ENCODE measurements at regions not wholly inside any gene's neighbourhood (a gene's known extent, or its start where the extent isn't known, plus 50 kb on each side); places are given as distances from the start of the nearest gene placed in this dataset.

DNA sequence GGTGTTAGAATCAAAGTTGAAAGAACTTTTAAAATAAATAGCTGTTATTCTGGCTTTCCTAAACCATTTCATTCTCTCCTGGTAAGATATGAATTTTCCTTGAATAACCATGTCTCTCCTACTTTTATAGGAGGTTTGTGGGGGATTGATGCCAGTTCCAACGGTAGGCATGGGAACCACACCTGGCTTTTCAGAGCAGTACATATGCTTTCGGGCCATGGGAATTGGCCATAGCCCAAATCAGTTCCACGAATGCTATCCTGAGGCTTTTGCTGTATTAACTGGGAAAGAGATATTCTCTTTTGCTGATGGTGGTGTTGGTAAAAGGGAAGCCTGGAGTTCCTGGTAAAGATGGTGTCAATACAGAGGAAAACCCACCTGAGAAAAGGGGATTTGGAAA lies 396.2 kb upstream of the ZNF385D start:
- TF ChIP-seq, protein P1, sequence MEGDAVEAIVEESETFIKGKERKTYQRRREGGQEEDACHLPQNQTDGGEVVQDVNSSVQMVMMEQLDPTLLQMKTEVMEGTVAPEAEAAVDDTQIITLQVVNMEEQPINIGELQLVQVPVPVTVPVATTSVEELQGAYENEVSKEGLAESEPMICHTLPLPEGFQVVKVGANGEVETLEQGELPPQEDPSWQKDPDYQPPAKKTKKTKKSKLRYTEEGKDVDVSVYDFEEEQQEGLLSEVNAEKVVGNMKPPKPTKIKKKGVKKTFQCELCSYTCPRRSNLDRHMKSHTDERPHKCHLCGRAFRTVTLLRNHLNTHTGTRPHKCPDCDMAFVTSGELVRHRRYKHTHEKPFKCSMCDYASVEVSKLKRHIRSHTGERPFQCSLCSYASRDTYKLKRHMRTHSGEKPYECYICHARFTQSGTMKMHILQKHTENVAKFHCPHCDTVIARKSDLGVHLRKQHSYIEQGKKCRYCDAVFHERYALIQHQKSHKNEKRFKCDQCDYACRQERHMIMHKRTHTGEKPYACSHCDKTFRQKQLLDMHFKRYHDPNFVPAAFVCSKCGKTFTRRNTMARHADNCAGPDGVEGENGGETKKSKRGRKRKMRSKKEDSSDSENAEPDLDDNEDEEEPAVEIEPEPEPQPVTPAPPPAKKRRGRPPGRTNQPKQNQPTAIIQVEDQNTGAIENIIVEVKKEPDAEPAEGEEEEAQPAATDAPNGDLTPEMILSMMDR (IDR thresholded peaks at IDR 0.05) = no peak
- no peak for TF ChIP-seq POLR2A (IDR thresholded peaks at IDR 0.05)
